Fibroblast of lung (primary cell): ENCODE measurements at regions not wholly inside any gene's neighbourhood (a gene's known extent, or its start where the extent isn't known, plus 50 kb on each side); places are given as distances from the start of the nearest gene placed in this dataset.

ENCODE experiments used
- CTCF ChIP-seq, 2 donors: IDR thresholded peaks in 1 of 2; conservative IDR thresholded peaks in 1 of 2; 1 replicate in 1 of 2; 2 replicates in 1 of 2; pipeline ENCODE4 v1.5.1; 2011 to 2012; ENCODE audit warnings: low read length in 2 of 2, control low read depth in 1 of 2, inconsistent platforms in 1 of 2, low read depth in 1 of 2, mild to moderate bottlenecking in 1 of 2
- EZH2 ChIP-seq: IDR thresholded peaks from 2 replicates; pipeline ENCODE4 v1.5.1; 2012; ENCODE audit warnings: low read length, control low read depth, mild to moderate bottlenecking; ENCODE audit errors: missing control alignments

GRCh38 chr6:74623027-74623426 lies 582.8 kb downstream of the COL12A1 start:
- no peak for TF ChIP-seq CTCF (conservative IDR thresholded peaks at IDR 0.05 in 1 of 2, IDR thresholded peaks at IDR 0.05 in 1 of 2; ENCODE audit: low read depth in 1 of 2, low read length in 2 of 2)
- no peak for TF ChIP-seq EZH2
